ENCODE measurements at regions not wholly inside any gene's neighbourhood (a gene's known extent, or its start where the extent isn't known, plus 50 kb on each side); places are given as distances from the start of the nearest gene placed in this dataset.

DNA sequence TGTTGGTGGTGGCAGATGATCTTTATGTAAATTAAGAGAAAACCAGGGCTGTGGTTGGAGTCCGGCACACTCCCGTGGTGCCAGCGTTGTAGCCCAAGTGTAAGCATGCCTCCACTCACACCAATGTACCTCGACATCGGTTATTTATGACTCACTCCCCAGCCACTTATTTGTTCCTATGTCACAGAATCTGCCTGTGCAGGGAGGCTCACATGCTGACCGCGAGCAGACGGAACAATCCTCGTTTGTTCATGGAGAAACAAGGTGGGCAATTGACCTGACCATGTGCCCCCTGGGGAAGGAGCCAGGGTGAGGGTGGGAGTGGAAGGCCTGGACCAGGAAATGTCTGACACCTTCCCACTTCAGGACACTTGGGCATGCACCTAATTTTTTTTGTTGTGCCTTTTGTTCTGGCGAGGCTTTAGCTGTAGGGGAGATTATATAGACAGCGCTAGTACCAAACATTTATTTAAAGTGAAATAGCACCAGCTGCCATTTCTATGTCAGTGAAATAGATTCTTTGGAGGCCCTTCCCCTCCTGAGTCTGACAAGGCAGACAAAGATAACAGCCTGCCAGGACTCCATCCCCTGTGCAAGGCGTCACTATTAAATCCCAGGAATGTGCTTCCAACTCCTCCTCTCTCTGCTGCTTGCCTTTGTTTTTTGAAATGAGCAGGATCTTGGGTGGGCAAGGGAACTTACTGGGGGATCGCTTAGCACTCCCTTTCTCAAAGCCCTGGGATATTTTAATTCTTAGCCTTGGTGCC is 394.2 kb downstream of the FGF9 start:
- no peak for DNase-seq

DNA sequence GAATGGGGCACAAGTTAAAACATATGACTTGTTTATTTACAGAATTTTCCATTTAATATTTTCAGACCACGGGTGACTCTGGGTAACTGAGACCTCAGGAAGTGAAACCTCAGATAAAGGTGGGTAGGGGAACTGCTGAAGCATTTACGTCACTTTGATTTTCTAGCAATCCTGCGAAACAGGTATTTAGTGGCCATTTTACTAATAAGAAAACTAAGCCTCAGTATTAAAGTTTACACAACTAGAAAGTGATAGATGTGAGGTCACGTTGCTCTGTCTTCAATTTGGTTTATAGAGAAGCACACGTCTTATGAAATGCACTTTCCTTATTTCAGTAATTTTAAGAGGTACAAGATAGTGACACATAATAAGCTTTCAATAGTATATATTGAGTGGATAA is 402.8 kb downstream of the FGF9 start:
- DNase-seq: no peak

DNA sequence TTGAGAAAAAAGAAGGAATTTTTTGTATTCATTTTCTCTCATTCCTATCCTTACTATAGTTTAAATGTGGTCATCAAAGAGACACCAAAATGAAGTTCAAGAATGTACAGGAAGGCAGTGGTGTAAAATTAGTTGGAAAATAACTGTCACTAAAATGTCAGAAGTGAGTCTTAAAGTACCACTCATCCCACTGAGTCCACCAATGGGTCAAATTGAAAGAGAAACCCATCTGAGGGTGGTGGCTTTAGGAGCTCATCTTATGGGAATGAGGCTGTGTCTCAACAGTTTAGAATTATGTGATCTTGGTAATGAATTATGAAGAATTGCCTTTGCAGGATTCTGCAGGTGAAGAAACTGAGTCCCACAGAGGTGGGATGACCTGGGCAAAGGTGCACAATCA is 403.5 kb downstream of the FGF9 start:
- peak; percentile 18 for DNase-seq

DNA sequence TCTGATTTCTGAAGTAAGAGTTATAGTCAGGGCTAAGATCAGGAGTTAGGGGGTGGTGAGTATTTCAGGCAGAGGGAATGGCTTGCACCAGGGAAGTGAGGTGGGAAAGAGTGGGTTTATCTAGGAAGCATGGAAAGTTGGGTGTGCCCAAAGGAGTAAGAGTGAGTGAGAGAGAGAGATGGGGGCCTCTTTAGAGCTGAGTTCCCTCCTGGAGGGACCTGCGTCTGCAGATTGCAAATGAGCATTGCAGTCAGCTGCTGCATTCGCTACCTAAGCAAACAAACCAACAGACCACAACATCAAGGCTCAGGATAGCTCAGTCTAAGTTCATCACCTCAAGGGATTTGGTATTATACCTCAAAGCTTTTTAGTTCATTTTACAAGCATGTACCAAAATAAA is 405.8 kb downstream of the FGF9 start:
- DNase-seq: no peak

DNA sequence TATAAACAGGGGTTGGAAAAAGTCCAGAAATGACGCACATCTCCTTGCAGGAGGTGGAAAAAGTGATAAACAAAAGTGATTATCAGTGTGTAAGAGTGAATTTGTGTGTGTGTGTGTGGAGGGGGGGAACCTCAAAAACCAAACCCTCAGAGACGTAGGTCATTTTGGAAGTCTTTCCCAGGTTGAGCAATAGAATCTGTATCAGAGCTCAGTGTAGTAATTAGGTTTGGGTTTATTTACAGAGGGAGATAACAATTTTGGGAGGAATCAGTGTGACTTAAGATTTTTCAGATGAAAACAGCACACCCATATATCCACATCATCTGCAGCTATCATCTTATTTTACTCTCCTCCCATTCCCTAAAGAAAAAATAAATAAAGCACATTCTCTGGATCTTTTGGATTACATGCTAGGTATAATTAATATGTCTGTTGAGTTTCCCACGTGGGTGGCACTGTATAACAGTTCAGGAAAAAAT is 406.4 kb downstream of the FGF9 start:
- DNase-seq: no peak

DNA sequence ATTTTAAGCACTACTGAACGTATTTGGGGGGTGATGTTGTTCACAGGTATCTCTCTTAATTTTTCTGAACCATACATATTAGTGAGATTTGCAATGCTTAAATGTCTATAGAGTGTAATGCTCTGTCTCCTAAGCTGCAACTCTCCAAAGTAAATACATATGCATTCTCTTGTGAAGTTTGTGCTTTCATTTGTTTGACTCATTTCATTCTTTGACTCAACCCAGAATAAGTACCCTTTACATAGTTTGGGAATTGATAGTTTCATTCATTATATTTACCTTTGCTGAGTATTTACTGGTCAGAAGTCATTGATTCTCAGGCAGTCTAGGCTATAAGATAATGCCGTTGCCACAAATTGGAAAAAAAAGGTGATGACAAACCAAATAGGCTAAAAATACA is 406.9 kb downstream of the FGF9 start:
- no peak for DNase-seq

DNA sequence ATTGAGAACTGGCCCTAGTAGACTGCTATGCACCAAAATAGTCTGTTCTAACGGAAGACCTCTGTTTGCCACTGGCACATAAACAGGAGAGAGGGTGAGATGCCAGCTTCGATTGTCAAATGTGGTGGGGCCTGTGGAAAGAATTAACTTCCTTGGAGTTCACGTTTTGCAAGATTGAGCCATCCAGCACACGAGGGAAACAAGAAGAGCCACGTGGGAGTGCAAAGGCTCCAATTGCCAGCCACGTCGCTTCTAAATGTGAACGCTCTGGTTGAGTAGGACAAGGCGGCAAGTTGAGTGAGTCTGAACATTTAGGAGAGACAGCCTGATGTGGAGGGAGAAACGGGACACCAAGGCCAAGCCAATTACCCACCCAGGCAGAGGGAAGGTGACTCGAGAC is 409.1 kb downstream of the FGF9 start:
- DNase-seq: no peak

DNA sequence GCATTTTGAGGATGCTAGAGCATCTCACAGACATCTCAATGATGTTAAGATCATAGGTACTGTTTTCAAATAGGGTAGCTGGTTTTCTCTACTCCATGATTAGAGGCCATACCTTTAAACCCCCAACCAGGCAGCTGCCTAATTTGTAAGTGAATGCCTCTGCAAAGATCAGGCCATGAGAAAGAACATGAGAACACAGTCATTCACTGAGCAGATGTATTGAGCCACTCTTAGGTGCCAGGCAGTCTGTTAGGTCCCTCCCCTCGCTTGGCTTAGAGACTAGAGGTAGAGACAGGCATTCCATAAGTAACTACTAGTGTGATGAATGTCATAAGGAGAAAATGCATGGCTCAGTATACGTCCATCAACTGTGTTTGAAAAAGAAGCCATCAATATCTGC is 410.0 kb downstream of the FGF9 start:
- no peak for DNase-seq

DNA sequence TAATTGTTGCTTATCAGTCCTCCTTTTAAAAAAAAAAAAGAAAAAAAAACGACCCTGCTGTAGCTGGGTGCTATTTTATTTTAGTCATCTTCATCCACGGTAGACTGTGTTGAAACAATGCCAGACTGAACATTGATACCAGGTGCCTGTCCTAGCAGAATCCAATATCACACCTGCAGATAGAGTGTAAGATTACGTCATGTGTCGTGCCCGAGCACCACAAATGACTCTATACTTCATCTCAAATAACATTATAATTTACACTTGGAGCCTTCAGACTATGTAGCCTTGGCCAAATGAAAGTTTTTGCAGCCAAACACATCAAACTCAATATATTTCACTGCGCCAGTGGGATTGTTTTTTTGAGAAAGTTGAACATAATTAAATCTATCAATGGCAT is 410.6 kb downstream of the FGF9 start:
- no peak for DNase-seq

DNA sequence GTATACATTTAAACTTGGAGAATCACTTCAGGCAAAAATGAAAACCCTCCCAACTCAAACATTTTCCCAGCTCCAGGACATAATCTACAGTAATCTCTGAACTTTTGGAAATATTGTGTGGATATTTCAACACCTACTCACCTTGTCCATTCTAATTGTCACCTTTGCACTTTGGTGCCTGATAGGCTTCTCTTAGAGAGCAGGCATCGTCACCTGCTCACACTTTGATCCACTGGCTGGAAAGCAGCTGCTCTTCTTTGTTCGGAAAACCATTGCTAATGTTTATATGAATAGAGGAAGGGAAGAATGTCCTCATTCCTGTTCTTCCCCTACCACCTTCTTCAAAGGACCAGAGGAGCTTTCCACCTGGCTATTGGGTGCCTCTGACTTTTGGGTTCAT is 411.2 kb downstream of the FGF9 start:
- no peak for DNase-seq

DNA sequence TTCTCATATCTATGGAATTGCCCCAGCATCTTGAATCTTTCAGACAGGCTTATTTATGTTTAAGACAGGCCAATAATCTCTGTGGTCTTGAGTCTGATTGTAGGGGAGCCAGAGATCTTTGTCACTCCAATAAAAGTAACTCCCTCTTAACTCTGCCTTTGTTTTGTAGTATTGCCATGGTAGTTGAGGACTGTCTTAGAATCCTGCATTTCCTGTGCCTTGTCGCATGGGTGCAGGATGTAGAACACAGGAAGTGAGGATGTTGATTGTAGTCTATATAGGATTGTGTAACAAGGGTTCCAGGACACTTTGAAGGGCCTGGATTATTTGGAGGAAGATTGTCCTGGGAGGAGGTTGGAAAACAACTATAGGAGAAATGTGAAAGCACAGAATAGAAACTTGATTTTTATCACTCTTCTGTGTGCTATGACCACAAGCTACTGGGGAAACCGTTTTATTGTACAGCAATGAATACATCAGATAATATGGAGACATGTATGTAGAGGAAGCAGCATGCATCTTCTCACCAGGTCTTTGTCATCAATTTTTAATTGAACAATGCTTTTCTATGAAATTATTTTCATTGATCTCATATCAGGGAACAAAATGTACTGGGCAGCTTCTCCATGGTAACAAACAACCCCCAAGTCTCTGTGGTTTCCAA is 411.7 kb downstream of the FGF9 start:
- no peak for DNase-seq

DNA sequence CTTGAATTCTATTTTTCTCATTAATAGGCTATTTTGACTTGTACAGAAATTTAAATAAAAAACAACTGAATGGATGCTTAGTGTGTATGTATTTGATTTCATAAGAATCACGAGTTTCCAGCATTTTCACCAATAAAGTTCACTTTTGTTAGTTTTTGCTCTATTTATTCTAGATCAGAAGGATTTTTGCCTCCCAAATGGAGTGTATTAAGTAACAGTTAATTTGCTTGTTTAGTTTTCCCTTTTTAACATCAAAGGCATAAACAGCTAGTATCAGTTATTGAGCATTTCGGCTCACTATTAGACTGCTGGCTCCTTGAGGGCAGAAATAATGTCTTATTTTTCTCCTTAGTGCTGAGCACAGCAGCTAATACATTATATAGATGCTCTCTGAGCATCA is 414.1 kb downstream of the FGF9 start:
- no peak for DNase-seq

DNA sequence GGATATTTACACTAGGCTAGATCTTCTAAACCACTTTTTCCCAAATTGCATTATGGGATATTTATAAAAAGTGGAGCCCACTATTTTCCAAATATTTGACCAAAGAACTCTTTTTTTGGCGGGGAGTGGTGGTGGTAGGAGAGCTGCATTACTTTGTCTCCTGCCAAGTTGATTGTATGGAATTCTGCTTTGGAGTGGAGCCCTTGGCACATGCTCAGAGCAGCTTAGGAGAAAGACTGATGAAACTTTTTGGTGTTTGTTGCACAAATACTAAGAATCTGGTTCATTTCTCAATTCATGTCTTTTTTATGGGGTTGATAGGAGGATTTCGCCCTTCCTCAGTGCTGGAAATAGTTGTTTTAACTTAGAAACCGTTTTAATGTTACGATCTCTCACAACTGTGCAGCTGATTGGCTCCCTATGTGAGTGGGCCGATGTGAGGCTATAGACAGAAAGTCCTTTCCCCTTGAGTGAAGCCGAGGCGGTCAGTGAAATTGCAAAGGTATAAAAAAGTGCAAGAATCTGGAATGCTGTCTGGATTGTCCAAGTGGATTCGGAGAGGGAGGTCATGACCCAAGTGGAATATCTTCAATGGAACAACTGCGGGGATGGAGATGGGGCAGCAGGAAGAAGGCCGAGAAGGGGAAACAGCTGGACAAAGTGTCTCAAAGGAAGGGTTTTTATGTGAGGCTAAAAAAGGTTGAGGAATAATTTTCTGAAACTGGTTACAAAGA is 415.9 kb downstream of the FGF9 start:
- DNase-seq: no peak

DNA sequence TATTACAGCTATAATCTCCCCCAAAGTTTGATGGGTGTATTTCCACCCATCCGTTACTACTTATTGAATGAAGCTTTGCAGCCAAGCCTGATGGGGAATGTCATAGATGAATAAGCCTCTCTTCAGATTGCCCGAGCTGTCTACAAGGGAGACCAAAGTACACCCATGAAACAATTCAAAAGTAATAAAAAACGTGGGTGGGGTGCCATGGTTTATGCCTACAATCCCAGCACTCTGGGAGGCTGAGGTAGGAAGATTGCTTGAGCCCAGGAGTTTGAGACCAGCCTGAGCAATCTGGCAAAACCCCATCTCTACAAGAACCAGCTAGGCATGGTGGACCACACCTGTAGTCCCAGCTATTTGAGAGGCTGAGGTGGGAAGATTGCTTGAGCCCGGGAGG is 419.2 kb downstream of the FGF9 start:
- DNase-seq: no peak

DNA sequence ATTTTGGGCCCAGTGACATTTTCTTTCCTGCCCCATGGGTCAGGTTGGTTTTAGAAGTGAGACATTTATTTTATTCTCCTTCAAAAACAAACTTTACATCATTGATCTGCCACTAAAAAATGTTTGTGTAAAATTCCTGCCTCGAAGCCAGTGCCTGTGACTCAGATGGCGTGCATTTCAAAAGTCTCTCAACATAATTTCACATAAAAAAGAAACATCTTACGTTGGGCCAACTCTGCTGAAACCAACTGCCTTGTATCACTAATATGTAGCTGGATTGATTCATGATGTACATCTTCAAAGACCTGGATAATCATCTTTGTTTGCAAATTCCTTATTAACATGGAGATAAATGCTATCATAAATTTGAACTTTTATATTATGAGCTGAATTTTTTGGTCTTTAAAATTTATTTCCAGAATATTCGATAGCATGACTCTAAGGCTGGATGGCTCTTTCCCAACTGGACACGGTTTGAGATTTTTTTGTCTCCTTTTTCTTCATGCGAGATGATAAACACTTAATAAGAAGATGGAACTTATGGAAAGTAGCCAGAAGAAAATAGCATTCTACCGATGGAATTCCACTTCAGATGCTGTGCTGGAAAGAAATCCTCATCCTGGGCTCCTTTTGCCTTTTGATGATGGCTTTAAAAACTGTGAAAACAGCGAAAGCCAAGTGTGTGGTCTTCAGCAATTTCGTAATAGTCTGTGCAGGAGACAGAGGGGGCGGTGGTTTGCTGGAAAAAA is 420.5 kb downstream of the FGF9 start:
- DNase-seq: no peak

DNA sequence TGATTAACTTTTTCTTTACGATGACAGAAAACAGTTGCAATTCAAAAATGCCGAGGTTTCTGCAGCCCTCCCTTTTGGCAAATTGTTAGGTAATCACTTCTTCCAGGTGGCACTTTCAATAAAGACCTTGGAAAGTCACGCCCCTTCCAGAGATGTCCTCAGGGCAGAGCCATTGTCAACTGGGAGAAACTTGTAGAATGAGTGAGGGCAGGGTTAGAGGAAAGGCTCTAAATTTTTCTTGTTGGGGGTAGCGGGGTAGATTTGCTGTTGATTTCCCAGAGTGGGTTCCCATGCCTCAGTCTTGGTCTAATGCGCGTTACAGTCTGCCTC is 421.1 kb downstream of the FGF9 start:
- no peak for DNase-seq

DNA sequence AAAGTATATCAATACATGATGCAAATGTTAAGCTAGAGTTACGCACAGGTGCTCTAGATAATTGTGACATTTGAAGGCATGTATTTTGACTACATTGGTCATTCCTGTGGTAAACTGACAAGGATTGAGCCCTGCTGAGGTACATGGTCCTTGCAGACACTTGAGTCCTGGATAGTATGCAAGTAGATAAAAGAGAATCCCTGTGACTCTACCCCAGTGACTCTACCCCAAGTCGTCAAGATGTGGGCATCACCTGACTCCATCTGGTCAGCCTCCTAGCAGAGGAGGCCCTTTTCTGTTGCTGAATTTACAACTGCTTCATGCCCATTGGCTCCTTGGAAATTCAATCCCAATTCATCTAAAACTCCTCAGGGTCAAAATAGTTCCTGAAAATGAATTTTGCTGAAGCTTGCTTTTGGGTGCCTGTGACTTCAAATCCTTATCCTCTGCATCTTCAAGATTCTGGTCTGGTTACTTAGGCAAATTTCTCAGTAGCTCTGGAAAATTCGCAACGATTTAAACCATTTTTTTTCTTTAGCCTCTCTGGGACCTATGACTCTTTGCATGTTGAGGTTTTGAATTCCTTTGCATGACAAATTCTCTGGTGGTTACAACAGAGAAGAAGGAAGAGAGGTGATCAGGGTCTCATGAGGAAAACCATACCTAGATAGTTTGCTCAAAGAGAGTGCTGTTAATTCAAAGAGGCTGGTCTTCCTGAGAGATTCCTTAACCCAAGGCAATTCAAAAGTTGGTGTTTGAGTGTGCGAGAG is 422.1 kb downstream of the FGF9 start:
- no peak for DNase-seq

DNA sequence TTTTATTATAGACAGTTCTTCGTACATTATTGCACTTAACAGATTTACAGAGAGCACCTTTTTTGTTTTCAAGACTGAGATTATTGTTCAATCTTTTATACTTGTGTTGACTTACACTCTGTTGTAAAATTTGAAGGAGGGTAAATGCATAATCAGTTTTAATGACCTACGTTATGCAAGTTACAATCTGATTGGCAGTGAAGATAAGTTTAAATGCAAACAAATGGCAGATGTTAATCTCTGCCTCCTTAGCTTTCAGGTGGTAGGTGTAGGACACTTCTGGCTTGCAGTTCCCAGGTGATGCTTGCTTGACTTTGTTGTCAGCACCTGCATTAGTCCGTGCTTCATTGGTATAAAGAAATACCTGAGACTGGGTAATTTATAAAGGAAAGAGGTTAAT is 424.9 kb downstream of the FGF9 start:
- DNase-seq: no peak

DNA sequence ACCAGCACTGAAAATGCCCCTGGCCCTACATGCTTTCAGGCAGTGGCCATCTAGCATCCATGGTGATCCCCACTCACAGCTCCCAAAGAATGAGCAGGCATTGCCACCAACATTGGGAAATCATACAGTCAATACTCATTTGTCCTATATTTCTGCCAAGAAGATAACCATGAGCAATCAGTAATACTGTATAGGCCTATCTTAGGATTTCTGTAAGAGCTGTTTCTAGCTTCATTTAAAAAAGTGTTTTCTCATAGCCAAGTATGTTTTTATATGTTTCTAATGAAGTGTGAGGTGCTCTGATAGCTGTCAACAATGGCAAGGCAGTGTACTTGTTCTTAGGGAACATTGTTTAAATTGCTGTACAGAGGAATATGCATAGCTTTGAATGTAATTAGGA is 428.7 kb downstream of the FGF9 start:
- DNase-seq: no peak

DNA sequence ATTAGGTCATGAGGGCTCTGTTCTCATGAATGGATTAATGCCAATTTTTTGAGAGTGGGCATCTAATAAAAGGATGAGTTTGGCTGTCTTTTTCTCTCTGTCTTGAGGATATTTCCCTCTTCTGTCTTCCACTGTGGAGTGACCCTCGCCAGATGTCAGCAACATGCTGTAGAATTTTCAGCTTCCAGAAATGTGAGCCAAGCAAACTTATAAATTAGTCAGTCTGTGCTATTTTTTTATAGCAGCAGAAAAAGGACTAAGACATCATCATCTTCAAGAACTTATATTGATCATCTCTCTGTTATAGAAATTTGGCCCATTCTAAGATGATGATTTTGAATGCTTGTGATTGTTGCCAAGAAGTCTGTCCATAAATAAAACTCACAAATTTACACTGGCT is 431.4 kb downstream of the FGF9 start:
- no peak for DNase-seq

DNA sequence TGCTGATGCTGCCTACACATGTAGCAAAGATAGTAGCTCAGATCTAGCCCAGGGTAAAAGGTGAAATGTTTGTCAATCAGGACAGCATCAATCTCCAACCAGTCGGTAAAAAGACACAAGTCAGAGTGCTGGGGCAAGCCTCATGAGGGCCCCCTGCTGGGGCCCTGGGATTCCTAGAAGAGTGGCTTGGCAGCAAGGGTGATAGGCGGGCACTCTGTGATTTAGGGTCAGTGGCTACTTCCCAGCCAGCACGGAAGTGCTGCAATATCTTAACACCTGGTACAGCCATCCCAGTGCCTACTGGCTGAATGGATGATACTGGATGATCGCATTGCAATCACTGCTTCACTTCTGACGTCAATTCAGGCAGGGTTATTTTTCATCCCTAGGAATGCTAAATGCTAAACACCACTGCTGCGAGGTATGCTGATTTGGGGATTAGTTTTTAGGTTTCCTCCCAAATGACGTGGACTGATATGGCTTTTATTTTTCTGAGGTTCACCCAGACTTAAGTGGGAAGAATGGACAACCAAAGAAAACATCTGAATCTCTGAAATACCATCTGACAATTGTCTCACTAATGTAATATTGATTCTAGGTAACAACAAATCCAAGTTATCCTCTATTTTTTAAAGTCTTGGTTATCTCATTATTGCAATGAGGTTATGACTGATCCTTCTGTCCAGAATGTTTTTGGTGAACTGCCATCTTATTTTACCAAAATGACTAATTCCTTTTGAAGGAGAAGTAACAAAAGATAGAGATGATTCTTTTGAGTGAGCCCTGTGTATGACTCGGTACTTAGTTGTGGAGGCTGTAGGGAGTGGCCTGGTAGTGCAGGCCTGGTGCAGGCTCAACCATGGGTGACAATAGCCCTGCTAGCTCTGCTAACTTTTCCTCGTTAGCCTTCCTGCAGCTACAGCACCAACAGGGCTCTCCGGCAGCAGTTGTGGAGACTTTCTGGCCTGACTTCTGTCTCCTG is 432.5 kb downstream of the FGF9 start:
- no peak for DNase-seq
